ENCODE measurements at regions not wholly inside any gene's neighbourhood (a gene's known extent, or its start where the extent isn't known, plus 50 kb on each side); places are given as distances from the start of the nearest gene placed in this dataset.

GRCh38 chr6:4571011-4571410 is 205.2 kb upstream of the CDYL start:
- TF ChIP-seq CTCF (IDR thresholded peaks at IDR 0.05 in 8 of 11, conservative IDR thresholded peaks at IDR 0.05 in 3 of 11): no peak
- no peak for TF ChIP-seq POLR2A (IDR thresholded peaks at IDR 0.05)
- TF ChIP-seq POLR2AphosphoS5 (IDR thresholded peaks at IDR 0.05): no peak

Data from spleen (tissue), 7 donors.